Left colon (tissue), 2 donors: ENCODE measurements at regions not wholly inside any gene's neighbourhood (a gene's known extent, or its start where the extent isn't known, plus 50 kb on each side); places are given as distances from the start of the nearest gene placed in this dataset.

Source experiments
- ATAC-seq: fragments of 200-7000 bp; cut with Tn5 transposase; one replicate; pipeline ENCODE4 v1.9.1; 2020; ENCODE audit warnings: mild to moderate bottlenecking, moderate library complexity
- DNase-seq, 2 donors: peaks; one replicate each; pipeline ENCODE4 v3.0.0-alpha.2; 2020
- intact Hi-C, 2 donors: fragments of 100-400 bp; cut with DNase I in 1 of 2; cut with micrococcal nuclease in 1 of 2; formaldehyde crosslinking; loops; one replicate each; pipeline versions ENCODE4 v1.11.2 to v1.14.0; 2022; cut with DNase I, micrococcal nuclease
- donor health status: DM: no; HTN: no; CAD: no.
- donor health status: DM: yes; HTN: yes; CAD: no.

DNA sequence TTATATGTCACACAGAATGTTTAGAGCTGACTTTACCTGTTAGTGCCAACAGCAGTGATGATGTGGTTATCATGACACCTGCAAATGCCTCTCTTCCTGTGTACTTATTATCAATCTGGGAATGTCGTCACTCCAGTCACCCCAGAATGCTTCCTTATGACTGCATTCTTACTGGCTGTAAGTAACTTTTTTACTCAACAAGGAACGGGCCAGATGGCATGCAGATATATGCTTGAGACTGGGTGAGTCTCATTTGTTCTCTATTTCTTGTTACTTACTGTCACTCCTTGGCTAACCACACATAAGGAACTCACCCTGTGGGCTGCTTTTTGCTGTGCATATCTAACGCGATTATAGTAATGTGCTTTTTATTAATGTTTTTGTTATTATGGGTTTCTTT is 385.5 kb upstream of the MEF2C start:
- intact Hi-C loops: no loop called here
- ATAC-seq: peak; percentile 38
- peak in 1 of 2 donors; percentile 24 for DNase-seq

DNA sequence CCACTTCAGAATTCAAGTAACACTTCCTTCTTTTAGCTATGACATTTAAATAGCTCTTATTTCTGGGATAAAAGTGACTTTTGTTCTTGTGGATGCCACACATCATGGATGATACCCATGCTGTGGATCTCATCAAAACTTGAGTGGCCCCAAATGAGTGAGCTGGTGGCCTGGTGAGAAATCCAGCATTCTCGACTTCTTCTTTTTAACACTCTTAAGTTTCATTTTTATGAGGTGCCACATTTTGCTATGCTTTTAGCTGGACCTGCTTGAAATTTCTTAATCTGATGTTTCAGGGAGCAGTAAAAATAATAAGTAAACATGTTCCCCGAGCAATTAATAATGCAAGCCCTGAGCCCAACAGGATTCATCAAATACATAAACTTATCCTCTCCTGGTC is 384.8 kb upstream of the MEF2C start:
- DNase-seq (no peak), ATAC-seq (no peak)
- intact Hi-C loops: no loop called here

DNA sequence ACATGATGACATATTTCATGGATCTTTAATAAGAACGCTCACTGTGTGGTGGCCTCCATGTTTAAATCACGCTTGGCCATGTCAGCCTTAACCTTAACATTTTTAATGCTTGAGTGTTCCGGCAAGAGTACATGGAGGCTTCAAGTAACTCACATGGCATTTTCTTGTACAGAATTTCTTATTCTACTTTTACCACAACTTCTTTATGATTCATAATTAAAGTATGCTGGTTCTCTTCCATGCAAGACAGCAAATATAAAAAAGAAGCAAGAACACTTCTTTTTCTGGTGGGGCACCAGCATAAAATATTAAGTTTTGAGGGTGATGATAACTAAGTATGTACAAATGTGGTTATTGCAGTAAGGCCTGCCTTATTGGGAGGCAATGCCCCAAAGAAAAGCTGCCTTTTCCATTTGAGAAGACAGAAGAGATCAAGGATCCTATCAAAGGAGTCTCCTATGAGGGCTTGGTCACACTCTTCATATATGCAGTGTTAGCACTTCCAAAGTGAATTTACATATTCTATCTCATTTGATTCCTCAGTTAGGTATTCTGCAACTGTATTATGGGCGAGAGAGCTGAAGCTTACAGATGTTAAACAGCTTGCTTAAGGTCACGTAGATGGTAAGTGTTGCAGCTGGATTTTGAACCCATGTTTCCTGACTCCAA is 382.7 kb upstream of the MEF2C start:
- DNase-seq: no peak
- ATAC-seq: no peak
- intact Hi-C loops: no loop called here

DNA sequence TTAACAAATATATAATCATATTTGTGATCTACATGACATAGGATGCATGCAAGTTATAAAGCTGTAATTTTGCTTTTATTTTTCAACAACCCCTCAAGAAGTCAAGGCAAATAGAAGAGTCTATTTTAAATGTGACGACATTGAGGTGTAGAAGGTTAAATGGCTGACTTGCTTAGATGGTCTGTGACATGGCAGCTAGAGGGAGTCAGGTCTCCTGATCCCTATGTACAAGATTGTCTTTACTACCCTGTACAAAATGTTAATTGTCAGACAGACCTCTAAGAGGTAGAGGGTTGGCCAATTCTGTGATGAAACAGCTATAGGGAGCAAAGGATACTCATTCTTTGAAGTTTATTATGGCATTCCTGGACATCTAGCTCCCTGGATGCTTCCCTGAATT is 380.9 kb upstream of the MEF2C start:
- ATAC-seq (no peak), DNase-seq (no peak)
- intact Hi-C loops: no loop called here

DNA sequence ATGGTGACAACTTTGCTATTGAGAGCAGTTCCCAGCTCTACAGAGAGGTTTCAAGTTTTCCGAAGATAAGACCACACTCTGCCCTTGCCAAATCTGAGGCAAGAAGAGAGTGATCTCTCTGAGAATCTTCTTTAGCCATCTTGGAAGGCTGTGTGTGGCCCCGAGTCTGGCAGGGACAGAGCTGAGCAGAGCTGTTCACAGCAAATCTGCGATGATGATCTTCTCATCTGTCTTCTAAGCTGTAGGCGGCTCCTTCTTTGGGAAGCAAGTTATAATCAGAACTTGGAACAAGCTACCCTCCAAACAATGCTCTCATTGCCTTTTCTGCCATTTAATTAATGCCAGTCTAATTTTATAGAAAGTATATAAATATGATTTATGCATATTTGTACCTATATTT is 379.0 kb upstream of the MEF2C start:
- intact Hi-C loops: no loop called here
- ATAC-seq: no peak

DNA sequence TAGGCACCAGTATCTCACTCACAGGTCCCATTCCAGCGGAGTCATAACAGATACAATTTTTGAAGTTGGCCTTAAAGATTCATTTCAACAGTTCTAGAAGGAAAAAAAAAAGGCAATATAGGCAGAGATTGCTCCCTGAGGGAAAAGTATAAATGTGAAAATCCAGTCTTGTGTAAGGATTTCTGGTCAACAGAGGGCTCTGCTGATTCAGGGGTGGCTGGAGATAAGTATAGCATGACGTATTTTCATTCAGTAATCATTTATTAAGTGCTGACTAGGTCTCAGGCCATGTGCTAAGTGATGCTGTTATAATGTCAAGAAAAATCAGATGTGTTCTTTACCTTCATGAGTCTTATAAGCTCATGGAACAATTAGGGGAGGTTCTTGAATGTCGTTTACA is 377.3 kb upstream of the MEF2C start:
- intact Hi-C loops: no loop called here
- ATAC-seq (no peak), DNase-seq (no peak)

More for the DNA sequence above, 379.0 kb upstream of the MEF2C start:
- no peak for DNase-seq

DNA sequence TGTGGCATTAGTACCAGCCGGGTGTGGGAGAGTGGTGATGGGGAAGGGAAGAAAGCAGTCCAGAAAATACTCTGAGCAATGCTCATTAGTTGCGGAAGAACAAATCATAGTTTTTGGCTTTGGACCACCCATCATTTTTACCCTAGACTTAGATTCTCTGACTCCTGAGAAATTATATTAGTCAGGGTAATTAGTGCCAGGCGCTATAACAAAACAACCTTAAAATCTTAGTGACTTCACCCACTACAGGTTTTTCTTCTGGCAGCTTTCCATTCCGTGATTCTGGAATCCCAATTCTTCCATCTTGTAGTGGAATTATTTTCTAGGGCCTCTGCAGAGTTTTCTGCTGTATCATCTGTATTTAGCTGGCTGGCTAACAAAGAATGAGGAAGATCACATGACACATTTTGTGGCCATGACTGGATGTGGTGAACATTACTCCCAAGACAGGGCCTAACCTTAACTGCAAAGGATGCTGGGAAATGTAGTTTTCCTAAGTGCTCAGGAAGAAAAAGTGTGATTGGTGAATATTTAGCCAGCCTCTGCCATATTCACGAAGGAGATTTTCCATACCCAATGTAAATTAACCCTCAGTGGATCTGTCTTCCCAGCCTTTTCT is 373.0 kb upstream of the MEF2C start:
- ATAC-seq (no peak), DNase-seq (no peak)
- intact Hi-C loops: no loop called here

DNA sequence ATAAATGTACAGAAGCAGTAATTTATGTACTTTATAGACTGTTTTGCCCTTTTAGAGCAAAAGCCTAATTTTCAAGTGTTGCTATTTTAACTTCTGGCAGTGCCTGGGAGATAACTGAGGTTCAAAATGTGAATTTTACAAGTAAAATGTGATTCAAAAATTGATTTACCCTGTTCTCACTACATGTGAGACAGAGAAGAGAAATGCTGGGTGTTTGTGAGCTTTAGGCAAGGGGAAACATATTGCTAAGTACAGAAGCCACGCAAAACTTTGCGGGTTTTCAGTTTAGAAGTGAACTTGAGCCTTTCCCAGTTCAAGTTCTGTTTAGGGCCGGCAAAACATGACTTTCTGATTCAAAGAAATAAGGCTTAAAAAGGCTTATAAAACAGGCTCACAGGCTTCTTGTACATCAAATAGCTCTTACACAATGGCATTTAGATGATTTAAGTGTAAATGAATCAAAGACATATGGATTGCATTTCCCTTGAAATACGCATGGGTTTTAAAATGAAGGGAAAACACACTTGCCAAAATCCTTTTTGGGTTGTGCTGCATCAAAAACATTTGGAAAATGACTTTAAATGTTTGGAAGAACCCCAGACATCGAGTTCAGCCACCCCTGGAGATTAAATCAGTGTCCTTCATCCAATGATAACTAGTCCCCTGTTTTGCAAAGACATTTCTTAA is 370.8 kb upstream of the MEF2C start:
- intact Hi-C loops: no loop called here
- no peak for DNase-seq
- no peak for ATAC-seq

DNA sequence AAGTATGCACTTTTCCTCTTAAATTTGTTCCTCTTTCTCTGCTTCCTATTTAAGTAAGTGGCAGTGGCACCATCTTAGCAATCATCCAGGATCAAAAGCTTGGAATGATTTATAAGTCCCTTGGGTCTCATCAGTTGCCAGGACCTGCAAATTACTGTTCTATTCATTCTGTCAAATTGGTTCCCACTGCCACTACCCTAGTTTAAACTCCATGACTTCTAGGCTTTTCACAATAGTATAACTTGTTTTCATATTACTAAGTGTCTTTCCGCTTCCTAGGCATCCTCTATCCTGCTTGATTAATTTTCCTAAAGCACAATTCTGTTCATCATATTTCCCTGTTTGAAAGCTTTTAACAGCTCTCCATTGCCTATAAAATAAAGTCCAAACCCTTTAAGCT is 363.9 kb upstream of the MEF2C start:
- ATAC-seq: no peak
- intact Hi-C loops: no loop called here
- DNase-seq: no peak

DNA sequence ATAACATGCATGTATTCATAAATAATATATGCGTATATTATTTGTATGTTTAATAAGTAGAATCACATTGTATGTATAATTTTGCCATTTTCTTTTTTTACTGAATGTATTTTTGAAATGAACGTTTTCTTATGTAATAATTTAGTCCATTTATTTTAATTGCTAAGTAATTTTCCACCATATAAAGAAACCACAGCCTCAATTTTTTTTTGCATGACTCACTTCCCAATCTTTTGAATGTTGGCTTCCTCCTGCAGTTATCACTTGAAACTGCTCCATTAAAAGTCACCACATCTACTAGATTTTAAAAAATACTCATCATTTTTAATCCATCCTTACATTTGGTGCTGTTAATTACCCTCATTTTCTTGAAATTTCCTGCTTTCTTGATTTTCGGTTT is 363.3 kb upstream of the MEF2C start:
- intact Hi-C loops: no loop called here
- ATAC-seq: no peak
- no peak for DNase-seq

DNA sequence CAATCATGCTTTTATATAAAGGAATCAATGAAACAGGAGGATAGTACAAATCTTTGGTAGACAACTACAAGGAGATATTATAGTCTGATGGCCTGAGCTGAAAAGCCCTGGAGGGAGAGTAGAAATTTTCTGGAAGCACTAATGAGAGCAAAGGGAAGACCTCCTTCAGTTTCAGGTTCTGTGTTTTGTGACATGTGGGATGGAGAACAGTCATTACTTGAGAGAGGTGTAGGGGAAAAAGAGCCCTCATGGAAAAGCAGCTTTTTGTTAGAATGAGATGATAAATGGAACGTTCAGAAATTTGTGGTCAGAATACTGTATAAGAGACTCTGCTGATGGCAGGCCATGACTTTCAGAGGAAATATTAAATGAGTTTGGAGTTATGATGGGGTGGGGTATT is 360.6 kb upstream of the MEF2C start:
- ATAC-seq (no peak), DNase-seq (no peak)
- intact Hi-C loops: no loop called here

DNA sequence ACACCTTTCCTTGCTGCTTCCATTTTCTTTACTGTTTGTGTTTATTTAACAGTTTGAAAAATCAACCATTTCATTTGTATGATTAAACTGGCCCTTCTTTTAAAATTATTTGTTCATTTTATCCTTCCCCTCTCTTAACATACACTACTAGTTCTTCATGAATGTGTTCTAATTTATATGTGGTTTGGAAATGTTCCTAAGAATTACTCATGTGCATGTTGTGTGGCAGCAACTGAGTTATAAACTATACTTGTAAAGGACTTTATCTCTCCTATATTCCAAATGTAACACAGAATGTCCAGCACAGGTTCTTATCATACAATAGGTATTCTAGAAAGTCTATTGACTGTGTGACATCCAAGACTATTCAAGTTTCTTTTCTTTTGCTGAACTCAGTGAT is 358.2 kb upstream of the MEF2C start:
- ATAC-seq: no peak
- intact Hi-C loops: no loop called here
- DNase-seq: no peak

DNA sequence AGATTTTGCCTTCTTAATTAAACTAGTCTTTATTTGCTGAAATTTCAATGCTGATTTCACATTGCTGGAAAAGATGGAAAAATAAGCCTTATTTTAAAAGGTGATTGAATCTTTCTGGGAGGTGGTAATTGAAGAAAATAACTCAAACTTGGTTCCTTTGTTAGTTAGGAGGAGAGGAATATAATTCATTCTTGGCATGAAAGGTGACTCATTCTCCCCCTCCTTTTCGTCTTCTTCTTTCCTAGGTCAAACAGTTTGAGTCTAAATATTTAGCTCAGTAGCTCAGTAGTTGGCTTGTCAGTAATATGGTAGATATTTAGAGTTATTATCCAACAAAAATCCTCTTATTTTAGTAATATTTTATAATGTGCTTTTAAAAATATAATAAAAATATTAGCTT is 353.9 kb upstream of the MEF2C start:
- intact Hi-C loops: no loop called here
- no peak for DNase-seq
- no peak for ATAC-seq

DNA sequence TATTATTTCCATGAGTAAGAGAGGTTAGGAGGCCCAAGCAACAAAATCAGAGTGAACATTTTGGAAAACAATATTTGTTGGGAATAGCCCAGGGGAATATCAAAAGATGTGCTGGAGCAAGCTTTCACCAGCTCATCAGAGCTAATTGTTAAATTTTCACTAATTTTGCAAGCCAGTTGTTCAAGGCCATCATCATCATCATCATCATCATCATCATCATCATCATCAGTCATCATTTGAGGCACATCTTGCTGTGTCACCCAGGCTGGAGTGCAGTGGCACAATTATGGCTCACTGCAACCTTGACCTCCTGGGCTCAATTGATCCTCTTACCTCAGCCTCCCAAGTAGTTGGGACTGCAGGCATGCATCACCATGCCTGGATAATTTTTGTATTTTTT is 350.5 kb upstream of the MEF2C start:
- ATAC-seq (no peak), DNase-seq (no peak)
- intact Hi-C loops: no loop called here

DNA sequence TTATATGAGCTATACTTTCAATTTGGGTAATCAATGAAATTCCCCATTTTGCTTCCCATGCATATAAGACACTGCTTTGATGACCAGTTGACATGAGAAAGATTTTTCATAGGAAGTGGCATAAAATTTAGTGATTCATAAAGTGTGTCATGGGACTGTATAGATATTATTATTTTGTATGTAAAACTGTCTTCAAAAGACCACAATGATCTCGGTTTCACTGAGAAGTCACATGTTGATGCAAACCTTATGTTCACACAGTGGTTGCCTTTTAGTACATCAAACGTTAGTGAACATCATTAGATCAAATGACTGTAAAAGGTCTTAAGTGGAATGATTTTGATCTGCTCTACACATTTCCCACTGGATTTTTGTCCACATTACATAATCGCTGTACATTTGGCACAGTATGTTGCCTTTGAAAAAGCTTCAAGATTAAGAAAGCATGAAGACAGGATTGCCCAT is 349.2 kb upstream of the MEF2C start:
- intact Hi-C loops: no loop called here
- DNase-seq: no peak
- no peak for ATAC-seq

DNA sequence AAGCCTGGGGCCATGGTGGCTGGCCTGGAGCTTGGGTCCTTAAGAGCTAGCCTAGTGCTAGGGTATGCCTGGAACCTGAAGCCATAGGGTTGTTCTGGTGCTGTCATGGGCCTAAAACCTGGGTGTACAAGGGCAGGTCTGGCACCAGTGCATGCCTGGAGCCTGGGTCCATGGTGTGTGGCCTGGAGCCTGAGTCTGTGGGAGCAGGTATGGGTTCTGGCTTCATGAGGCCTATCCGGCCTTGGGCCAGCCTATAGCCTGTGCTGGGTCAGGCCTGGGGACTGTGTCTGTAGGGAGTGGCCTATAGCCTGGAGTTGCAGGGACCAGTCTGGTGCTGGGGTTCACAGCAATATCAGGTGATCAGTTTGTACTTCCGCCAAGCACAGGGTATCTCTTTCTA is 347.2 kb upstream of the MEF2C start:
- no peak for DNase-seq
- intact Hi-C loops: no loop called here
- ATAC-seq: no peak

DNA sequence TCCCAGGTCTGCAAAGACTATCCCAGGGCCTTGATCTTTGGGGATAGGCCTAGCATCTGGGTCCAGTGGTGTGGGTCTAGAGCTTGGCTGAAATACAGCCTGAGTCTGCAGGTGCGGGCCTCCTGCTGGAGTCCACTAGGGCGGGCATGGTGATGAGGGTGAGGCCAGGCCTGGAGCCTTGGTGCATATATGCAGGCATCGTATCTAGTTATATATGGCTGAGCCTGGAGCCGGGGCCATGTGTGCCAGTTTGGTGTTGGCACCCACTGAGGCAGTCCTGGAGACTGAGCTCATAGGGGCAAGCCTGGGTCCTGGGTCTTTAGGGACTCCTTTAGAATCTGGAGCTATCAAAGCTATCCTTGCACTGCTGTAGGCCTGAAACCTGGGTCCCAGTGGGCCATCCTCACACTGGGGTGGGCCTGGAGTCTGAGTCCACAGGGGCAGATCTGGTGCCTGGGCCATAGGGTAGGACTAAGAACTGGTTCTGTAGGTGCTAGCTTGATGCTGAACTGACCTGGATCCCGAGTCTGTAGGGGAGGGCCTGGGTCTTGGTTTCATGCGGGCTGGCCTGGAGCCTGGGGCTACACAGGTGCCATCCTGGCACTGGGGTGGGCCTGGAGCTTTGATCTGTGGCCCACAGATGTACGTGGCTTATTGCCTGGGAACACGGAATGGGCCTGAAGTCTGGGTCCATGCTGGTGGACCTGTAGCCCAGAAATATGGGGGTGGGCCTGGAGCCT is 346.5 kb upstream of the MEF2C start:
- DNase-seq (no peak), ATAC-seq (no peak)
- intact Hi-C loops: no loop called here

DNA sequence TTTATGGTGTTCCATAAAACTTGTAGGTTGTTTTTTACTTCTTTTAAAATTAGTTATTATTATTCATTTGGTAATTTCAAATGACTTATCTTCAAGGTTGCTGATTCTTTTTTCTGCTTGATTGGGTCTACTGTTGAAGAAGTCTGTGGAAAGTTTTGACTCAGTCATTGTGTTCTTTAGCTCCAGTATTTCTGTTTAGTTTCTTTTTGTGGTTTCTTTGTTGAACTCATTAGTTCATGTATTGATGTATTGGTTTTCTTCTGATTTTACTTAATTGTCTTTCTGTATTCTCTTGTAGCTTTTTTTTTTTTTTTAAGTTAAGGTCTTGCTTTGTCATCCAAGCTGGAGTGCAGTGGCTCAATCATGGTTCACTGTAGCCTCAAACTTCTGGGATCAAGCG is 345.4 kb upstream of the MEF2C start:
- intact Hi-C loops: no loop called here
- no peak for DNase-seq
- ATAC-seq: no peak

DNA sequence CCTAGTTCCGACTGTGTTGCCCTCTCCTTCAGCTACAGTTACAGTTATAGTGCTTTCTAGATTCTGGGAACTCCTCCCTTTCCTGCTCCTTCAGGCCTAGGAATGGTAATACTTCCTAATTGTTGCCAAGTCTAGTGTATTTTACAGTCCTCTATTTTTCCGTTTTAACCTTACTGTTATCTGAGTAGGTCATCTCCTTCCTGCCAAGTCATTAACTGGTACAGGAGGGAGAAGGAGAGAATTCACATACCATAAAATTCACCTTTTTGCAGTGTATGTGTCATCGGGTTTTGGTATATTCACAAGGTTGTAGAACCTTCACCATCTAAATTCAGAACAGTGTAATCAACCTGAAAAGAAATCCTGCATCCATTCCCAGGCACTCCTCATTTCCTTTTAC is 335.4 kb upstream of the MEF2C start:
- intact Hi-C loops: no loop called here
- ATAC-seq: no peak
- DNase-seq: no peak

DNA sequence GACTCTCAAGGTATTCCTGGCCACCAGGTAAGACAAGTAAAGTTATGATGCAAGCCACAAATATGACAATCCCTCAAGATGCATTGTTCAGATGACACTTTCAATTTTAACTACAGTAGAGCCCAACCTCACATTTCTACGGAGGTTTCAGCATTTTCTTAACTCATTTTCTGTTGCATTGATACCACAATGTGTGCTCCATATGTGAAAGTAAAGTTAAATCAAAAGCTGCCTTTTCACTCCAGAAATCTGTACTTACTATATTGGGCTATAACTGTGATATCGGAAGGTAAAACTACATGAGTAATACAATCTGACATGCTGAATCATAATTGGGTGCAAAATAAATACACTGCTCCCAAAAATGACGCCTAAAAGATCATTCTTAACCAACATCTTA is 333.6 kb upstream of the MEF2C start:
- DNase-seq (no peak), ATAC-seq (no peak)
- intact Hi-C loops: no loop called here
